Breast epithelium (tissue), 3 donors: ENCODE measurements at regions not wholly inside any gene's neighbourhood (a gene's known extent, or its start where the extent isn't known, plus 50 kb on each side); places are given as distances from the start of the nearest gene placed in this dataset.

Experiments
- POLR2A ChIP-seq: fragments of 450-650 bp; IDR thresholded peaks from one replicate; pipeline ENCODE4 v1.6.1; 2016; ENCODE audit warnings: antibody characterized with exemption, mild to moderate bottlenecking, moderate library complexity
- POLR2AphosphoS5 ChIP-seq, 3 donors: sonication (generic); formaldehyde crosslinking; IDR thresholded peaks; one replicate each; pipeline ENCODE4 v1.6.1; 2017; ENCODE audit warnings: antibody characterized with exemption in 3 of 3
- TF ChIP-seq, protein P1 (sequence below), 3 donors: fragments of 450-650 bp; IDR thresholded peaks; one replicate each; pipeline ENCODE4 v1.5.1; 2016 to 2017; ENCODE audit warnings: antibody characterized with exemption in 3 of 3, mild to moderate bottlenecking in 3 of 3, moderate library complexity in 3 of 3

DNA sequence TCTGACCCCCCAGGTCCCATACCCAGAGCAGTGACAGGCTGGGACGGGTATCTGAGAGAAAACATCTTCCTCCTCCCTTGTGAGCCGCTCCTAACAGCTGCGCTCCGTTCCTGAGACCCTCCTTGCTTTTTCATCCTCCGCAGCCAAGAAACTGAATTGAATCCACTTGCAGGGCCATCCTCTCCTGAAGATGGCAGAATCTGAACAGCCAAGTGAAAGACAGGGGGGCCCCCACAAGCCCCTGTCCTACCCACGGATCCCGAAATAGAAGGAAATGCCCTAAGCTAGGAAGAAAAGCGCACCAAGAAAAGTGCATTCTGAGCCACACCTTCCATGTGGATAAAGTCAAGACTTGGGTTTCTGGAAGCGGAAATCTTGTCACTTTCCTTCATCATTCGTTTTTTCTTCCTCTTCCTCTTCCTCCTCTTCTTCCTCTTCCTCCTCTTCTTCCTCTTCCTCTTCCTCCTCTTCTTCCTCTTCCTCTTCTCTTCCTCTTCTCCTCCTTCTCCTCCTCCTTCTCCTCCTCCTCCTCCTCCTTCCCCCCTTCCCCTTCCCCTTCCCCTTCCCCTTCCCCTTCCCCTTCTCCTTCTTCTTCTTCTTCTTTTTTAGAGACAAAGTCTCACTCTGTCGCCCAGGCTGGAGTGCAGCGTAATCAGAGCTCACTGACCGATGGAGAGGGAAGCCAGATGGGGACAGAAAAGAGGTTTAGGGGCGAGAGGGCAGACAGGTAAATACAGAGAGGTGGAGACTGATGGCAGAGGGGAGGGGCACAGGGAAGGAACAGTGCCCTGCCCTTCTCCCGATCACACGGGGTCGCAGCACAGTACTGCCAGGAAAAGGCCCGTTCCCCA, 86.0 kb upstream of the WWC2 start:
- TF ChIP-seq, protein P1, sequence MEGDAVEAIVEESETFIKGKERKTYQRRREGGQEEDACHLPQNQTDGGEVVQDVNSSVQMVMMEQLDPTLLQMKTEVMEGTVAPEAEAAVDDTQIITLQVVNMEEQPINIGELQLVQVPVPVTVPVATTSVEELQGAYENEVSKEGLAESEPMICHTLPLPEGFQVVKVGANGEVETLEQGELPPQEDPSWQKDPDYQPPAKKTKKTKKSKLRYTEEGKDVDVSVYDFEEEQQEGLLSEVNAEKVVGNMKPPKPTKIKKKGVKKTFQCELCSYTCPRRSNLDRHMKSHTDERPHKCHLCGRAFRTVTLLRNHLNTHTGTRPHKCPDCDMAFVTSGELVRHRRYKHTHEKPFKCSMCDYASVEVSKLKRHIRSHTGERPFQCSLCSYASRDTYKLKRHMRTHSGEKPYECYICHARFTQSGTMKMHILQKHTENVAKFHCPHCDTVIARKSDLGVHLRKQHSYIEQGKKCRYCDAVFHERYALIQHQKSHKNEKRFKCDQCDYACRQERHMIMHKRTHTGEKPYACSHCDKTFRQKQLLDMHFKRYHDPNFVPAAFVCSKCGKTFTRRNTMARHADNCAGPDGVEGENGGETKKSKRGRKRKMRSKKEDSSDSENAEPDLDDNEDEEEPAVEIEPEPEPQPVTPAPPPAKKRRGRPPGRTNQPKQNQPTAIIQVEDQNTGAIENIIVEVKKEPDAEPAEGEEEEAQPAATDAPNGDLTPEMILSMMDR (IDR thresholded peaks at IDR 0.05), result no peak
- TF ChIP-seq POLR2AphosphoS5 (IDR thresholded peaks at IDR 0.05) (no peak), POLR2A (no peak)
